ENCODE measurements at regions not wholly inside any gene's neighbourhood (a gene's known extent, or its start where the extent isn't known, plus 50 kb on each side); places are given as distances from the start of the nearest gene placed in this dataset.

DNA sequence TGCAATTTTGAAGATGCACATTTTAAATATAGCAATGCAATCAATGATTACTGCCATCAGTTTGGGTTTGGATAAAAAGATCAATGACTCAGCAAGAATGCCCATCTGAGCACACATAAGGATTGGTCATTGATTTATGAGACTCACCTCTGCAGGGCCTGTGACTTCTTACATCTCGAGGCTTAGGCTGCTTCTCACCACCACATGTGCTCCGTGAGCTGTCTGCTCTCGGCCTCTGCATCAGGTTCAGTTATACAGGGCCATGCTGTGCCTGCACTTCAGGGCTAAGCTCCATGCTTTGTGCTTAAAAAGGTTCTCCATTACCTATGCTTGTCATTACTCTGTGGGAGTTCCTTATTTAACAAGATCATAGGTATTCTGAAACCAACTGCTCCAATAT lies 887.5 kb downstream of the DIPK2A start:
- H3K9ac ChIP-seq (ENCODE audit: extremely low read depth, insufficient read length, low read length): no peak overlapping the region
- H3K9me3 ChIP-seq (ENCODE audit: control insufficient read depth, low read depth, low read length): no peaks in the 10 kb centered on the region
- no peak overlapping the region for H2BK20ac ChIP-seq (ENCODE audit: low read depth, low read length, poor library complexity, severe bottlenecking)
- H3K27ac Mint-ChIP-seq: 0 out of 7 replicates have a peak overlapping the region, but pooled peaks of 1 of the 3 experiments have one; percentile 23
- no peak overlapping the region for H3K27ac ChIP-seq (ENCODE audit: insufficient read length, low read depth, low read length)
- no peak overlapping the region for H2BK120ac ChIP-seq (ENCODE audit: low read depth, low read length, poor library complexity, severe bottlenecking)
- H3K18ac ChIP-seq (ENCODE audit: insufficient read length, low read depth, low read length): no peak overlapping the region
- peak overlapping the region; percentile 32 for H2AFZ ChIP-seq (ENCODE audit: low read length)
- no peaks in the 10 kb centered on the region for H4K20me1 ChIP-seq (ENCODE audit: control insufficient read depth, insufficient read depth, insufficient read length)
- no peaks in the 10 kb centered on the region for H3K36me3 Mint-ChIP-seq (ENCODE audit: insufficient read depth in 1 of 3, low read depth in 3 of 3)
- no peak overlapping the region for H4K91ac ChIP-seq (ENCODE audit: insufficient read length, low read depth, low read length)
- TF ChIP-seq CTCF (conservative IDR thresholded peaks at IDR 0.05): no peak
- H3K23ac ChIP-seq (ENCODE audit: insufficient read length, low read depth, low read length): no peak overlapping the region
- H2BK12ac ChIP-seq (ENCODE audit: insufficient read length, low read depth, low read length): no peak overlapping the region
- no peaks in the 10 kb centered on the region for H3K27me3 Mint-ChIP-seq (ENCODE audit: low read depth)
- H3K79me1 ChIP-seq (ENCODE audit: insufficient read depth, low read depth, low read length, poor library complexity, severe bottlenecking): no peaks in the 10 kb centered on the region
- no peaks in the 10 kb centered on the region for H3K9me3 Mint-ChIP-seq
- WGBS (ENCODE audit: extremely low coverage, insufficient read length, low lambda C conversion rate): no CpG with 5 or more reads among the region's 3 CpGs
- no peaks in the 10 kb centered on the region for H3K79me2 ChIP-seq (ENCODE audit: insufficient read depth, low read length)
- peak; percentile 34 for DNase-seq
- H3K23me2 ChIP-seq (ENCODE audit: insufficient read length, low read depth, low read length, poor library complexity, severe bottlenecking): no peaks in the 10 kb centered on the region
- no peak overlapping the region for H3K4ac ChIP-seq (ENCODE audit: low read depth, low read length)
- no peak overlapping the region for H3K4me3 Mint-ChIP-seq
- H2BK15ac ChIP-seq (ENCODE audit: low read depth, low read length): no peak overlapping the region
- peaks cover 6 to 8% of the 10 kb centered on the region in 2 experiments for H3K4me1 Mint-ChIP-seq
- H3K27me3 ChIP-seq (ENCODE audit: insufficient read depth, low read length): no peaks in the 10 kb centered on the region
- H2BK5ac ChIP-seq (ENCODE audit: insufficient read length, low read length): no peak overlapping the region
- no peak overlapping the region for H4K8ac ChIP-seq (replicated peaks; ENCODE audit: insufficient read length, low read depth, low read length)
- no peak overlapping the region for H3T11ph ChIP-seq (ENCODE audit: low read length)
- peak overlapping the region; percentile 73 for H3K56ac ChIP-seq (ENCODE audit: insufficient read length, low read depth, low read length)
- H4K5ac ChIP-seq (ENCODE audit: insufficient read length, low read depth, low read length): no peak overlapping the region
- no peak overlapping the region for H3K4me2 ChIP-seq (ENCODE audit: insufficient read depth, insufficient read length, low read length)
- H3K14ac ChIP-seq (ENCODE audit: insufficient read depth, low read length): no peak overlapping the region
- H3K4me1 ChIP-seq (ENCODE audit: insufficient read depth, low read length): no peaks in the 10 kb centered on the region
- no peak overlapping the region for H2AK5ac ChIP-seq (ENCODE audit: insufficient read length, low read length)

Data from H9 (cell line).